Ureter (tissue), 1 donor: ENCODE measurements at regions not wholly inside any gene's neighbourhood (a gene's known extent, or its start where the extent isn't known, plus 50 kb on each side); places are given as distances from the start of the nearest gene placed in this dataset.

Experiments used
- DNase-seq: peaks from one replicate; pipeline ENCODE4 v3.0.0-alpha.2; 2020; ENCODE audit warnings: low spot score
- donor health status: DM: yes; HTN: yes; CAD: no.

DNA sequence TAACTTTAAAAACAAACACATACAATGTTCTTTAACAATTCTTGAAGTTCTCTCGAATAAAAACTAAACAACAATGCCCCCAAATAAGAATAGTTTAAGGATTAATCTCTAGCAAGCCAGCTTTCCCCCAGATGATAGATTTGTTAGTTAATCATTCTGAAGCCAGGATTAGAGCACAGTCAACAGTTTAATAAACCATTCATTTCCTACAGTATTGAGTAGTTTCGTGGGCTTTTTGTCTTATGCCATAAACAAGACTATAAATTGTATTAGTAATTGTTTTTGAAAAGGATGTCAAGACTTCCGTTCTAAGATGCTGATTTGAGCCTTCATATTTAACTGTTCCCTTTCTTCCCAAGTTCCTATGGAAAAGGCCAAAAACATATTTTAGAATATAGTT, 136.6 kb downstream of the PIK3R1 start:
- DNase-seq = no peak

DNA sequence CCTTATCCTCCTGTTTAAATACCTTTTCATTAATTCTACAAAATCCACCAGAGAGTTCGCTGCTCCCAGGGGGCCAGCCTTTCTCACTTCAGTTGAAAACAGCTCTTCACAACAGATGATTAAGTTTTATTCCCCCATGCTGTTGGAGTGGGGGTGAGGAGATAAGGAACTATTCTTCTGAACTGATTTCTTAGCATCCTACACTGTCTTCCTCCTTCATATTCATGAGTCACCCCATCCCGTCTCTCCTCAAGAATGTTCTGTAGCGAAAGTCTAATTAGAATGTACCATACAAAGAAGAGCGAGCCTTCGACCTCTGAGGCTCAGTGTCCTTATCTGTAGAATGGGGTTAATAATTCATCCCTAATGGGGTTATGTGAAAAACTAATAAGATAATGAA, 138.0 kb downstream of the PIK3R1 start:
- no peak for DNase-seq

DNA sequence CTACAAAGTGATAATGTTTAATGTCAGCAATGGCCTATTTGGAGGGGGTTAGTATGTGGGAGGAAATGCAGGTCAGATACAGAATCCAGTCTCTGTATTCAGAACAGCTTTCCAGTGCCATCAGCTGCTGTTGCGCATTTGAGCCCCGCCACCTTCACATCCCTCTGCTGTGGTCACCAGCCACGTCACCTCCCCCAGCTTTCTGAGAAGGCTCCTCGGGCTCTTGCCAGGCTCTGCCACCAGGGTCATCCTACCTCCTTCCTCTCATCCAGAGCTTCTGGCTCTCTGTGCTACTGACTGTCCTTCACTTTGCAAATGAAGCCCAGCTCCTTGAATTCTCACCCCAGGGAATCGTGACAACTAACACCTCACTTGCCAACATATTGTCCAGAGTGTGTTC, 138.8 kb downstream of the PIK3R1 start:
- DNase-seq = no peak

DNA sequence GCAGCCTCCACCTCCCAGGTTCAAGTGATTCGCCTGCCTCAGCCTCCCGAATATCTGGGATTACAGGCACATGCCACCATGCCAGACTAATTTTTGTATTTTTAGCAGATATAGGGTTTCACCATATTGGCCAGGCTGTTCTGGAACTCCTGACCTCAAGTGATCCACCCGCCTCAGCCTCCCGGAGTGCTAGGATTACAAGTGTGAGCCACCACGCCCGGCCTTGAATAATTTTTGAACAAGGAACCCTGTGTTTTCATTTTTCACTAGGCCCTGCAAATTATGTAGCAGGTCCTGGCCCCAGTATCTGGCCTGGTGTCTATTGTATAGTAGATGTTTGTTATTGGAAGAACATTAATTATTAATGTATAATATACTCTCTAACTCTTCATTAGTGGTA, 140.7 kb downstream of the PIK3R1 start:
- DNase-seq = no peak

DNA sequence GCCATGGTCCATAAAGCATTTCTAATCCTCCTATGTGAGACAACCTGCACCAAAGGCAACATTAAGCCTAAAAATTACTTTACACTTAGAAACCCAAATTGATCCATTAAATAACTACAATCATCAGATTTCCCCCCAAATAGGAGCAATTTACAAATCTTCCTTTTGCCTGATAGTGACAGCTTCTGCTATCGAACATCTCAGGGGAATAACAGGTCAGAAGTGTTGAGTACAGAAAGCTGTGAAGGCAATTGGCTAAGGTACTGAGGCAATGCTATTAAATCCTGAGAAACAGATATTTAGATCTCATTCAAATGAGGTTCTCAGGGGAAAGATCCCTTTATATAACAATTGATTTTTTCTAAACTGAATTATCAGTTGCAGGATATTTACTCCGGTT, 141.1 kb downstream of the PIK3R1 start:
- DNase-seq = no peak

DNA sequence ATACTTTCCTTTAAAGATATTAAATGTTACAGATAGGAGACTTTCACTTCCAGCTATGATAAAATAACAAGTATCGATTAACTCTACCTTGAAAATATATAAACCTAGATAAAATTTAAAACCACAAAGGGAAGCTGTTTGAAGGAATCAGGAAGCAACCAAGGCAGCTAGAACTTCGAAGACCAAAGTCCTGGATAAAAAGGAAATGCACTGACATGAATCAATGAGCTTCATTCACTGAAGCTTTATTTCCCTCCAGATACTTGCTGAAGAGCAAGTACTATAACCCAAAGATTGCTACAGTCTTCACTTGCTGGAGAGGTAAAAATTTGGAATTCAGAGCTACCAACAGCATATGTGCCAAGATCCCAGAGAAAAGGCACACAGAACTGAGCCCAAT, 144.1 kb downstream of the PIK3R1 start:
- DNase-seq = no peak

DNA sequence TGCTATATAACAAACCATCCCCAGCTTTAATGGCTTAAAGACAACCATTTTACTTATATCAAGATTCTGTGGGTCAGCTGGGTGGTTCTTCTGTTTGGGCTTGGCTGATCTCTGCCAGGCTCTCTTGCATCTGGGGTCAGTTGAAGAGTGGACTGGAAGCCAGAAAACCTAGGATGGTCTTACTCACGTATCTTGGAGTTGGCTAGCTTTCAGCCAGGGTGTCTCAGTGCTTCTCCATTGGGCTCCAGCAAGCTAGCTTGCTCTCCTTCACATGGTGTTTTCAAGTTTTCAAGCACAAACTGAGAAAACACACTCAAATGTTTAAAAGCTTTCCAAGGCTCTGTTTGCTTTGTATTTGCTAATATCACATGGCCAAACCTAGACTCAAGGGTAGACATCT, 146.8 kb downstream of the PIK3R1 start:
- DNase-seq = no peak

DNA sequence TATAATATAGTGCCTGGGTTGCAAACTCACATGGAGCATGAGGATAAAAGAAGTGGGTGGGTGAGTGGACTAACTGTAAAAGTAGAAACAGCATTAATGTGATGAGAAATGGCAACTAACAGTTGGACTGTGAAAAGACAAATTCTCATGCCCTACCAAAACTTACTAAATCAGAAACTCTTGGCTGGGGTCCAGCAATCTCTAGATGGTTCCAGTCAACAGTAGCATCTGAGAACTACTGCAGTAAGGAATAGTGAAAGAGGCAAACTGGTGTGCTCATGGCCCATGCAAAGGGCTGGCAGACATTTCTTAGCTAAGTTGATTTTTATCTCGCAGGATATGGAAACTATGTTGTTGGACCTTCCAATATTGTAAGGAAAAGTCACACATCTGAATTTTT, 150.3 kb downstream of the PIK3R1 start:
- DNase-seq = no peak

DNA sequence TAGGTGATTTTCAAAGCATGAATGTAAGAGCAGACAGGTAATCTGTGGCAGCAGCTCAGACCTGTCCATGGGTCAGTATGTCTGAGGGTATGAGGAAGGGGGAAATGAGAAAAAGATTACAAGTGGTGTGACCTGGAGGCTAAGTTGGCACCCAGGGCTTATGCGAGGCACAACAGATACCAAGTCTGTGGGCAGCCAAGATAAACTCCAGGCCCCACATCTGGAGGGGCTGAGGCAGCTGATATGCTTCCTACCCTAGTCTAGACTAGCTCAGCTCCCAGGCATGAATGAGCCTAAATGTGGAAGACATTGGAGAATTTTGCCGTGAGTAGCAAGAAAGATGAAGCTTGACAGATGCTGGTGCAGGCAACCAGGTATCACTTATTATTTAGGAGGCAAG, 151.7 kb downstream of the PIK3R1 start:
- no peak for DNase-seq

DNA sequence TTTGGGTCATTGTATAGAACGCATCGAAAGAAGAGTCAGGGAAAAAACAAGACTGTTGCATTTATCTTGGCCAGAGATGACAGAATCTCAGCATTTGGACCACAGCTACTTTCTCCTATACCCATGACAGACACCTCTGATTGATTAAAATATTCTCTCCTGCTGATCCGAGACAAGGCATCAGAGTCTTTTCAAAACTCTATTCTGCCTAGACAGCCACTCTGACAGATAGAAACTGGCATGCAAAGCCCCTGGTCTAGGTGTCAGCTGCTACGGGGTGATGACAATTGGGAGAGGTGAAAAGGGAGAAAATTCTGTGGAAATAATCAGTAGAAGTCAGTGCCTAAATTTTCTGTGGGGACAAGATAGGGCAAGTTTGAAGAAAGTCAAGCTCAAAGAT, 152.2 kb downstream of the PIK3R1 start:
- DNase-seq = no peak

DNA sequence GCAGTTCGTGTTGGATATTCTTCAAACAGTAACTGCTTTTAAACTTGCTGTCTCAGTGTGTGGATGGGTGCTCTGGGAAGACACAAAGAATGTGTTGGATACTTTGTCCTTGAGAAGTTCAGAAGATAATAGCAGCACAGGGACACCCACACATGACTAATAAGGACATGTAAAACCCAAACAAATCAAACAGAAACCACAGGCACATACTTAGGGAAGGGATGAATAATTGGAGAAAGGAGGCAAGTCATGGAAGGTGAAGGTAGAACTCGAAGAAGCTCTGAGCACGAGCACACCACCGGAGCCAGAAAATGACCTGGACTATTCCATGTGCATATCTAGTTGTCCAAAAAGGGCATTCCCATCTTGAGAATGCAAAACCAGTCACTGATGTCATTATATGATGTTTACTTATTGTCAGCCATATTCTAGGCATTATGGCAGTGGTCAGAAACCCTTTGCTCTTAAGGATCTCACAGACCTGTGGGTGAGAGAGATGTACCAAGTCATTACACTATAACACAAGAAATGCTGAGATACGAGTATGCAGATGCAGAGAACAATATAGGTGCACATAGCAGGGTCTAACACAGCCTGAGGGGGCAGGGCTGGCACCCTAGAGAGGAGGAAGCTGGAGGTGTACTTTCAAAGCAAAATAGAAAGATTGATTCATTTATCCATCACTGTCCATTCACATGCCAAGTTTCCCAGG, 152.9 kb downstream of the PIK3R1 start:
- no peak for DNase-seq

DNA sequence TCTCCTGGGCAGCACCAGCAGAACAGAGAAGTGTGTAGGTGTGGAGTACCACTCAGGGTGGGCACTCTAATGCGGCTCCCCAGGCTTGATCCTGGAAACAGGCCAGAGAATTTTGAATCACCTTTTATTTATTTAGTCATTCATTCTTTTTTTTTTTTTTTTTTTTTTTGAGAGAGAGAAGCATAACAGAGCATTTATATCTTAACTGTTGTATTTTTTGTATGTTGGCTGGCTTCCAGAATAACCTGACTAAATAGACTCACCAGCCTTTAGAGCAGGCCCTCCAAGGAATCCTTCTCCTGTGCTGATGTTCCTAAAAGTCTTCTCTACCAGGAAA, 153.4 kb downstream of the PIK3R1 start:
- no peak for DNase-seq

DNA sequence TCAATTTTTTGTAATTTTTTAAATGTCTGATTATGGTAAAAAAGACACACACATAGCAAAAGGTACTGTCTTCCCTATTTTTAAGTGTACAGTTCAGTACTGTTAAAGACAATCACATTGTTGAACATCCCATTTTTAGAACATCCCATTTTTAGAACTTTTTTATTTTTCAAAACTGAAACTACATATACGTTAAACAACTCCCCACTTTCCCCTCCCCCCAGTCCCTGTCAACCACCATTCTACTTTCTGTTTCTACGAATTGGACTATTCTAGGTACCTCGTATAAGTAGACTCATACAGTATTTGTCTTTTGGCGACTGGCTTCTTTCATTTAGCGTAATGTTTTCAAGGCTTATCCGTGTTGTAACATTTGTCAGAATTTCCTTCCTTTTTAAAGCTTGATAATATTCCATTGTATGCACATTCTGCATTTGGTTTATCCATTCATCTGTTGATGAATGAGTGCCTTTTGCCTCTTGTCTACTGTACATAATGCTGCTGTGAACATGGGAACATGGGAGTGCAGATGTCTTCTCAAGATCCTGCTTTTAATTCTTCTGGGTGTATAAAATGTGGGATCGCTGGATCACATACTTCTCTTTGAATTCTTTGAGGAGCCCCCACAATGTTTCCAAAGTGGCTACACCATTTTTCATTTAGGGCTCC, 154.0 kb downstream of the PIK3R1 start:
- DNase-seq = no peak

DNA sequence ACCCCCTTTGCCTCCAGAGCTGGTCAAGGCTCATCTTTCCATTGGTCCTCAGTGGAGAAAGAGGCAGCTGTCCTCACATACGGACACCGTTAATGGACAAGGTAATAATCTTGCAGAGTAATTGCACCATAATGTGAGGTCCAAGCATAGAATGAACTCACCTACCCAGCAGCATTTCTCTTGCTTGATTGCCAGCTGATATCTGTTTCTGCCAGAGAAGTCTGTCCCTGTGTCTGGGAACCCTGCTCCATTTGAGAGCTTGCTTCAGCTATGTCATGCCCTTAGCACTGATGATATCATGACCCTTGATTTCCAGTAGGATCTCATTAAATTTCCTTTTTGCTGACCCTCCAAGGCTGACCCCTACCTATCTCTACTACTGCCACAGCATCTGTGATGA, 154.6 kb downstream of the PIK3R1 start:
- no peak for DNase-seq

DNA sequence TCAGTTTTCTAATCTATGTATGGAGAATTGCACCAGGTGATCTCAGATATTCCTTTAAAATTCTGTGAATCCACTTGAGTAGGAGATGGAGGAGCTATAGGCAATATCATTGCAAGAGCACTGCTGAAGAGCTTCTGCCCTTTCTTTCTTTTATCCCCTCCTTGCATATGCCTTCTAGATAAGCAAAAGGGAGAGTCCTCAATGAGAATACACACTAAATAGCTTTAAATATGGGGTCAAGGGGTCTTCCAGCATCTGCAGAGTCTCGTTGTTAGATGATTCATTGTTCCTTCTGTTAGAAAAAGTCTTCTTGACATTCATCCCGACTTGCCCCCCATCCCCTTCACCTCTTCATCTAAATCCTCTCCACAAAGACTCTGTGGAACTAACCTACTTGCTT, 156.1 kb downstream of the PIK3R1 start:
- no peak for DNase-seq

DNA sequence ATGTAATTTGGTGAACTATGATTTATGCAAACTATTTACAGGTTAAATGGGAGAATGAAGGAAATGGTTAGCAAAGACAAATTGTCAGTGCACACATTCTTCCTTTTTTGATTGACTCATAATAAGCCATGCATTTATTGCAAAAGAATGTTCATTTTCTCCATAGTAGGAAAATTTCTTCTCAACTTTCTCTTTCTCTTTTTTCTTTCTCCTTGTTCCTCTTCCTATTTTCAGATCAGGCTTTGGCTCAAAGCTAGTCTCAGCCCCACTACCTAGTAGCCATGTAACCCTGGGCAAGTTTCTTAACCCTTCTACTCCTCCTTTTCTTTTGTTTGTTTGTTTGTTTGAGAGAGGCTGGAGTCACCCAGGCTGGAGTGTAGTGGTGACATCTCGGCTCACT, 156.6 kb downstream of the PIK3R1 start:
- DNase-seq = no peak

DNA sequence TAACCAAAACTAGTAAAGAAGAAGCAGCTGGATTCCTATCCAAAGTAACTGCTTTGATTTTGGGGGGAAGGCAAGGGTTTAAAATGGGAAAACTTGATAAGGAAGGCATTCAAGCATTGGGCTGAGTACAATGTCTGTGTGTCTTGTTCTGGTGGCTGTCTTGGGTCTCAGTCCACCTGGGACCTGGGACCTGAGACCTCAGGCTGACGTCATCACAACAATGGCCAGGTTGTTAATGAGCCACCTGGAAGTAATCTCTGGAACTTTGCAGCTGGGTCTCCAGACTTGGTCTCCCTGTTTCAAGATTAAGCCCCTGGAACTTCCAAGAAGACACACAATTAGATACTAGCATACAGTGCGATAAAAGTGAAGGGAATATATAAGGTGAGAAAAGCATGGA, 157.5 kb downstream of the PIK3R1 start:
- no peak for DNase-seq

DNA sequence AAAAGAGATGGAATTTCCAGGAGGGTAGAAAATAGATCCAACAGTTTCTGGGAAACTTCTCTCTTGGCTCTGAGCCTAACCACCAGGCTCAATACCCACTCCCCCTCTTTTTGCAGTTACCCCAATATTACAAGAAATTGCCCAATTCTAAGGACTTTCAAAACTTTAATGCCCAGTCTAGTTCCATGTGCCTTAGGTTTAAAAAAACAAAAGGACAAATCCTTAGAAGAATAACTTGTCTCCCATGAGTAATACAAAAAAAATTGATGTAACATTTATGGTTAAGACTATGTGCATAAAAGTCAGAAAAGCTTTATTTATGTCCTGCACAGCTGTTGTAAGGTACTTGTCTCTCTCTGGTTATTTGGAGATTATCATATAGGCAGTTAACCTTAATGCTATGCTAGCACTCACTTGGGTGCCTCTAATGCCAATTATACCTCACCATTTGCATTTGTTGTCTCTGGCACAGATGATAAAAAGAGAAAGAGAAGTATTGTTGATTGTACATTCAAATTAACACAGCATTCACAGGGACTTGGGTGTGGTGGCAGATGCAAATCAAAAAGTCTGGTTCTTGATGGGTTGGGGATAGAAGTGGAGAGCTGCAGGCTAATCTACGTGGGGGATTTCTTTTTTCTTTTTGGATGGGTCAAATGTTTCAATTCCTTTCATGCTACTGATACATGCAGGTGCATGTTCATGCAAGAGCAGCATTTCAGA, 159.4 kb downstream of the PIK3R1 start:
- DNase-seq = no peak

DNA sequence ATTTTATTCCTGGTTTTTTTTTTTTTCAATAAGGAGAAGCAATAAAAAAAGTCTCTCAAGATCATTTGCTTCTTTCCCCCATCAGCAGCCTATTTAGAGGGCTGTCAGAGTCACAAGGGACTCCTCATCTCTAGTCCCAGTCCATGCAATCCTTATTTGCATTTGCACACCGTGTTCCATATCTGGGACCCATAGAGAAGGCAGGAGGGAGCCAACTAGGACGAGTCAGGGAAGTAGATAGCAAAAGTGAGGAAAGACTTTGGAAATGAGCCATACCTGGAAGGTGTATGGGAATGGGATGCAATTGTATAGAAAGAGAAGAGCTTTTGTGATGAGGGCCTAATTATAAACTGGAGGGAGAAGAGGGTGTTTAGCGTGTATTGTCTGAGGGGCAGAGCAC, 160.0 kb downstream of the PIK3R1 start:
- no peak for DNase-seq

DNA sequence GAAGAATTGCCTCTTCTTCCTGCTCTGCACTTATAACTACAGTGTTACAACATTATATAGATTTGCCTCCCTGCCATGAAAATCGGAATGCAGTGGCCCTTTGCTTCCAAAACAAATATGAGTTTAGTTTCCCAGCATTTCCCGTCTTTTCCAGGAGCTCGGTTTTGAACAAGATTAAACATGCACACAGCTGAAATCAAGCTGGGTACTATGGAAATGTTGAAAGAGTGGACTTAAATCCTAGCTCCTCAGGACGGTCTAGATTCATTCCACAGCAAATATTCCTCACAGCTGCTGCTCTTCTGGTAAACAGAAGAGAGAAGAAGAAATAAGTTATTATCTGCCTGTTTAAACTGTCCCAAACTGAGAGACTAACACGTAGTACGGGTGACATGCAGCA, 161.4 kb downstream of the PIK3R1 start:
- DNase-seq = no peak

DNA sequence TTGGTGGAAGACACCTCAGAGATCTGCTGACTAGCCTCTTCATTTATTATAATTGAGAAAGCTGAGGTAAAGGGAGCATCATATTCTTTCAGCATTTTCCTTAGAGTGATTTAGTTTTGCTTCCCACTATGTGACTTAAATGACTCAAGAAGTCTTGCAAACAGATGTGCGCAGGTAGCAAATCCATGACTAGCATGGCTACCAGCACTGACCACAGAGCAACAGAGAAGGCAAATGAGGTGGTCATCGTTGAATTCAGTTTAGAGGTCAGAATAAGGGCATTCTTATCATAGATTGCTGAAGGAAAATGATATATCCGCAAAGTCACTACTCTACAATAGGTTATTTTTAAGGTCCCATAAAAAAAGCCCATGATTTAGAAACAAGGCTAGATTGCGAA, 162.2 kb downstream of the PIK3R1 start:
- DNase-seq = no peak

DNA sequence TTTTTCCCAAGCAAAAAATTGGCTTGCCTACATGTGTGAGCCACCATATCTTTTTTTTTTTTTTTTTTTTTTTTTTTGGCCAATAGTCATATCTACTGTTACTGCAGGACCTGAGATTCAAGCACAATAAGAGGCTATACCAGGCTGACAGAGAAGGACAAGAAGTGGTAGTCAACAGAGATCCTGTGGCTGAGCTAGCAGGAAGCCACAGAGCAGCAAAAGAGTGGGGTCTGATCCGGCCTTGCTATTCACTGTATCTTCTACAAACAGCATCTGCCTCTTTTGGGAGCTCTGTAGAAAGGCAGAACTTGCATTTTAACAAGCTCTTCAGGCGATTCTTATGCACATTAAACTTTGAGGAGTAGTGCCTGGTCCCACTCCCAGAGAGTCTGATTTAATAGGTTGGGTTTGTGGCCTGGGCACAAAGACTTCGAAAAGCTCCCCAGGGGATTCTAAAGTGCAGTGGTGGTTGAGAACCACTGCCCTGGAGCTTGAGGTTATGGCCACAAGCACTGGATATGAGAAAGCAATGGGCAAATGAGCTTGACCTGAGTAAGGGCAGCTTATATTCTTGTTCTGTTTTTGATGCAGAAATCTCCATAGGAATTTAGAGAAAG, 162.8 kb downstream of the PIK3R1 start:
- DNase-seq = no peak
